Ecto neural progenitor cell (in vitro differentiated cells): ENCODE measurements at regions not wholly inside any gene's neighbourhood (a gene's known extent, or its start where the extent isn't known, plus 50 kb on each side); places are given as distances from the start of the nearest gene placed in this dataset.

ENCODE experiments used
- DNase-seq: peaks from one replicate; pipeline ENCODE4 v3.0.0-alpha.2; 2018; ENCODE audit warnings: low spot score

GRCh38 chr9:108239696-108240321, 616.0 kb downstream of the ACTL7B start:
- DNase-seq, result no peak

GRCh38 chr9:108235609-108236008, 620.2 kb downstream of the ACTL7B start:
- no peak for DNase-seq

- DNase-seq, result no peak
These were observed 621.0 kb downstream of the ACTL7B start for GRCh38 chr9:108234811-108235210.

GRCh38 chr9:108225149-108225800, 630.5 kb downstream of the ACTL7B start:
- DNase-seq, result no peak

- no peak for DNase-seq
These were observed 631.1 kb downstream of the ACTL7B start for GRCh38 chr9:108224716-108225115.

GRCh38 chr9:108219664-108220063, 636.1 kb downstream of the ACTL7B start:
- DNase-seq, result no peak

GRCh38 chr9:108217431-108218349, 638.1 kb downstream of the ACTL7B start:
- DNase-seq, result no peak

- DNase-seq, result no peak
These were observed 642.3 kb downstream of the ACTL7B start for GRCh38 chr9:108213511-108213910.

GRCh38 chr9:108212184-108212583, 643.6 kb downstream of the ACTL7B start:
- DNase-seq, result no peak

GRCh38 chr9:108211411-108211955, 644.3 kb downstream of the ACTL7B start:
- DNase-seq, result no peak

- no peak for DNase-seq
These were observed 646.6 kb downstream of the ACTL7B start for GRCh38 chr9:108209132-108209685.

- DNase-seq, result no peak
These were observed 648.1 kb downstream of the ACTL7B start for GRCh38 chr9:108207561-108208165.

GRCh38 chr9:108205276-108205675, 650.5 kb downstream of the ACTL7B start:
- DNase-seq, result no peak

GRCh38 chr9:108197899-108198298, 657.9 kb downstream of the ACTL7B start:
- DNase-seq, result no peak

GRCh38 chr9:108197008-108197365, 658.8 kb downstream of the ACTL7B start:
- DNase-seq, result no peak

GRCh38 chr9:108196332-108197007, 659.3 kb downstream of the ACTL7B start:
- no peak for DNase-seq

GRCh38 chr9:108194154-108194553, 661.6 kb downstream of the ACTL7B start:
- no peak for DNase-seq

GRCh38 chr9:108193026-108193710, 662.6 kb downstream of the ACTL7B start:
- DNase-seq, result no peak

GRCh38 chr9:108191065-108191464, 664.7 kb downstream of the ACTL7B start:
- DNase-seq, result no peak

GRCh38 chr9:108188976-108189375, 666.8 kb downstream of the ACTL7B start:
- no peak for DNase-seq

- DNase-seq, result no peak
These were observed 667.3 kb downstream of the ACTL7B start for GRCh38 chr9:108188482-108188881.
